ENCODE measurements at regions not wholly inside any gene's neighbourhood (a gene's known extent, or its start where the extent isn't known, plus 50 kb on each side); places are given as distances from the start of the nearest gene placed in this dataset.

- ChIA-PET CTCF (no interaction called here), POLR2A (no interaction called here)
- no peak overlapping the region for H3K27ac Mint-ChIP-seq
- TF ChIP-seq EZH2 (IDR thresholded peaks at IDR 0.05; ENCODE audit: borderline replicate concordance, insufficient read depth, low read depth, low read length, poor library complexity, severe bottlenecking), result no peak
- TF ChIP-seq CTCF (IDR thresholded peaks at IDR 0.05), result no peak
- Histone ChIP-seq H3K36me3 (replicated peaks in 1 of 2; ENCODE audit: control extremely low read depth in 1 of 2, control insufficient read depth in 1 of 2, extremely low read depth in 1 of 2, insufficient read depth in 2 of 2, low read length in 1 of 2) (no peaks in the 10 kb centered on the region), H3K9me3 (ENCODE audit: control extremely low read depth in 1 of 3, control insufficient read depth in 2 of 3, insufficient read depth in 1 of 3, low read length in 2 of 3) (no peaks in the 10 kb centered on the region), H3K79me2 (ENCODE audit: control insufficient read depth, insufficient read depth, low read length) (no peaks in the 10 kb centered on the region), H3K27me3 (replicated peaks in 1 of 4; ENCODE audit: control extremely low read depth in 1 of 4, control insufficient read depth in 3 of 4, insufficient read depth in 4 of 4, low read length in 3 of 4) (no peaks in the 10 kb centered on the region), H3K9ac (ENCODE audit: low read length) (no peak overlapping the region), H3K4me3 (ENCODE audit: control extremely low read depth in 1 of 5, extremely low read depth in 1 of 5, insufficient read depth in 1 of 5, low read depth in 2 of 5, low read length in 4 of 5) (no peak overlapping the region), H4K20me1 (ENCODE audit: control insufficient read depth, insufficient read depth, low read length, poor library complexity, severe bottlenecking) (no peaks in the 10 kb centered on the region), H3K27ac (ENCODE audit: low read length in 2 of 2) (no peak overlapping the region), H2AFZ (ENCODE audit: insufficient read depth, low read depth, low read length, poor library complexity, severe bottlenecking) (no peak overlapping the region), H3K4me1 (ENCODE audit: control insufficient read depth in 2 of 2, insufficient read depth in 2 of 2, low read length in 2 of 2) (no peaks in the 10 kb centered on the region), H3K4me2 (replicated peaks; ENCODE audit: low read depth, low read length, poor library complexity, severe bottlenecking) (no peak overlapping the region)
- WGBS (ENCODE audit: insufficient coverage), result 93% methylated on average over 3 of the region's 3 CpGs
- H3K4me1 Mint-ChIP-seq, result no peaks in the 10 kb centered on the region
- no peaks in the 10 kb centered on the region for H3K27me3 Mint-ChIP-seq
- ATAC-seq (ENCODE audit: low read depth) (no peak), DNase-seq (no peak)
- H3K4me3 Mint-ChIP-seq, result no peak overlapping the region
- peaks cover 4% of the 10 kb centered on the region for H3K9me3 Mint-ChIP-seq (ENCODE audit: insufficient read depth)
- intact Hi-C loops (cut with micrococcal nuclease), result no loop called here
Measured at GRCh38 chr16:65908568-65908967, 457.9 kb upstream of the CDH5 start.

- ChIA-PET POLR2A (no interaction called here), CTCF (no interaction called here)
- intact Hi-C loops (cut with micrococcal nuclease), result no loop called here
- DNase-seq, result no peak
- Histone ChIP-seq H3K4me2 (replicated peaks; ENCODE audit: low read depth, low read length, poor library complexity, severe bottlenecking) (no peak overlapping the region), H3K9me3 (ENCODE audit: control extremely low read depth in 1 of 3, control insufficient read depth in 2 of 3, insufficient read depth in 1 of 3, low read length in 2 of 3) (no peaks in the 10 kb centered on the region), H3K27ac (ENCODE audit: low read length in 2 of 2) (no peak overlapping the region), H3K9ac (ENCODE audit: low read length) (no peak overlapping the region), H3K4me1 (ENCODE audit: control insufficient read depth in 2 of 2, insufficient read depth in 2 of 2, low read length in 2 of 2) (no peaks in the 10 kb centered on the region), H2AFZ (ENCODE audit: insufficient read depth, low read depth, low read length, poor library complexity, severe bottlenecking) (no peak overlapping the region), H4K20me1 (ENCODE audit: control insufficient read depth, insufficient read depth, low read length, poor library complexity, severe bottlenecking) (no peaks in the 10 kb centered on the region), H3K27me3 (replicated peaks in 1 of 4; ENCODE audit: control extremely low read depth in 1 of 4, control insufficient read depth in 3 of 4, insufficient read depth in 4 of 4, low read length in 3 of 4) (no peaks in the 10 kb centered on the region), H3K79me2 (ENCODE audit: control insufficient read depth, insufficient read depth, low read length) (no peaks in the 10 kb centered on the region), H3K4me3 (ENCODE audit: control extremely low read depth in 1 of 5, extremely low read depth in 1 of 5, insufficient read depth in 1 of 5, low read depth in 2 of 5, low read length in 4 of 5) (no peak overlapping the region), H3K36me3 (replicated peaks in 1 of 2; ENCODE audit: control extremely low read depth in 1 of 2, control insufficient read depth in 1 of 2, extremely low read depth in 1 of 2, insufficient read depth in 2 of 2, low read length in 1 of 2) (no peaks in the 10 kb centered on the region)
- Mint-ChIP-seq H3K27ac (no peak overlapping the region), H3K4me1 (no peaks in the 10 kb centered on the region), H3K4me3 (no peak overlapping the region), H3K27me3 (no peaks in the 10 kb centered on the region), H3K9me3 (ENCODE audit: insufficient read depth) (no peaks in the 10 kb centered on the region)
- no peak for ATAC-seq (ENCODE audit: low read depth)
- 85% methylated on average over 3 of the region's 3 CpGs for whole genome bisulfite sequencing (ENCODE audit: insufficient coverage)
- TF ChIP-seq CTCF (IDR thresholded peaks at IDR 0.05) (no peak), EZH2 (IDR thresholded peaks at IDR 0.05; ENCODE audit: borderline replicate concordance, insufficient read depth, low read depth, low read length, poor library complexity, severe bottlenecking) (no peak)
Measured at GRCh38 chr16:65905331-65905730, 461.2 kb upstream of the CDH5 start.
